ENCODE measurements at regions not wholly inside any gene's neighbourhood (a gene's known extent, or its start where the extent isn't known, plus 50 kb on each side); places are given as distances from the start of the nearest gene placed in this dataset.

DNA sequence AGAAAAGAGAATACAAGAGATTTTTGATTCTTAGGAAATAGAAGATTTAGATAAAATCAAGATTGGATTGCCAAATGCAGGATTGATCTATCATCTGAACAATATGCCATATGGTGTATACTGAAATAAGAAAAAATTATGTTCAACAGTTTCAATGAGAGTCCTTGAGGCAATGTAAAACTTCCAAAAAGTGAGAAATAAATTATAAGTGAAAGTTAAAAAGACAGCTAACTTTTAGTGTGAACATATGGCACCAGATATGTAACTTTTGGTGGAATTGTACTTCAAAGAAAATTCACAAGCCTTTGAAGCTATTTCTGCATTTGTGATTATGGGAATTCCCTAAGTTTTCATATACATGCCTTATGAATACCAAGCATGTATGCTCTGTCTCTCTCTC is 200.5 kb upstream of the ANO3 start:
- no peak for DNase-seq

DNA sequence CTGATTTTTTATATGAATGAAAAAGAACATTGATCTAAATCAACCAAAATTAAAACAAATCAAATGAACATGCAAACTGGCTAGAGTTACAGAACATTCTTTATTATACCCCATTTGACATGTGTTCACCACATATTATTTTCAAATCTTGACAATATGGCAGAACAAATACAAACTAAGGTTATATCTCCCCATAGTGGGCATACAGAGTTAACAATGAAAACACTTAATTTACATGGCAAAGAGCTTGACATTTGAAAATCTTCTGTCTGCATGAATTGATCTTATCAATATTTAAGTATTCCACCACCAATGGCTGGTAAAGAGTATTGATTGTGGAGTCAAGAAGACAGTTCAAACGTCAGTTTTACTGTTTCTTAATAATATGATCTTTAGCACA is 197.9 kb upstream of the ANO3 start:
- TF ChIP-seq POLR2A (IDR thresholded peaks at IDR 0.05; ENCODE audit: low read length) (no peak), GATA1 (IDR thresholded peaks at IDR 0.05; ENCODE audit: low read depth, low read length) (no peak)
- no peak for DNase-seq

More for the DNA sequence above, 200.5 kb upstream of the ANO3 start:
- no peak for TF ChIP-seq GATA1 (IDR thresholded peaks at IDR 0.05; ENCODE audit: low read depth, low read length)
- TF ChIP-seq POLR2A (IDR thresholded peaks at IDR 0.05; ENCODE audit: low read length), result no peak

DNA sequence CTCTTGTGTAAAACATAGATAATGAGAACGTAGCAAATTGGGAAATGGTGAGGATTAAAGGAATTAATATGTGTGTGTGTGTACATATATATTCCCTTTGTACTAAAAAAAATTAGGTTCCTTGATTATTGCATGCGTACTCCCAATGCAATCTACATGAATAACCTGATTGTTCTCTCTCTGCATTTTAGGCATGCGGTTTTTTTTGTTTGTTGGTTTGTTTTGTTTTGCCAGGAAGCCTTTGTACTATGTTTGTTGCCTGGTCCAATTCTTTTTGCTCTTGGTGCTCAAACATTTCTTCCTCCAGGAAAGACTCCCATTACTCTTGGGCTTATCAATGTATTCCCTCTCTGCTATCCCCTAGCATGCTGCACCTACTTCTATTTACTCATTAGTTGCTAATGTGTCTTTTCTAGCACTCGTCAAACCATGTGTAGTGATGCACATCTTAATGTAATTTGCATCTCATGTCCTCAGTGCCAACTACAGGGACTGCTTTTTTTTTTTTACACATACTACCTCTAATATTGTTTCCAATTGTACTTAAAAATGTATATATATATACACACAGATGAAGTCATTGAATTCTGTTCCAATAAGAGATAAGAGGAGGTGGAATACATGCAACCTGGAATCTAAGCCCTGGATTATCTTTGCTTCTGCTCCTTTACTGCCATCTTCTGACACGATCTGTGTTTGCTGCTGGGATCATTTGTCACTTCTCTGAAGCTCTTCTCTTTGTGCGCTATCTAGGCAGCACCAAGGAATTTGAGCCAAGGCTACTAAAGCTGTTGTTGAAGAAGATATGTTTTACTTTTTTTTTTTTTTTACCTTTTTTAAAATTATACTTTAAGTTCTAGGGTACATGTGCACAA is 197.2 kb upstream of the ANO3 start:
- TF ChIP-seq POLR2A (IDR thresholded peaks at IDR 0.05; ENCODE audit: low read length), result no peak
- no peak for TF ChIP-seq GATA1 (IDR thresholded peaks at IDR 0.05; ENCODE audit: low read depth, low read length)

DNA sequence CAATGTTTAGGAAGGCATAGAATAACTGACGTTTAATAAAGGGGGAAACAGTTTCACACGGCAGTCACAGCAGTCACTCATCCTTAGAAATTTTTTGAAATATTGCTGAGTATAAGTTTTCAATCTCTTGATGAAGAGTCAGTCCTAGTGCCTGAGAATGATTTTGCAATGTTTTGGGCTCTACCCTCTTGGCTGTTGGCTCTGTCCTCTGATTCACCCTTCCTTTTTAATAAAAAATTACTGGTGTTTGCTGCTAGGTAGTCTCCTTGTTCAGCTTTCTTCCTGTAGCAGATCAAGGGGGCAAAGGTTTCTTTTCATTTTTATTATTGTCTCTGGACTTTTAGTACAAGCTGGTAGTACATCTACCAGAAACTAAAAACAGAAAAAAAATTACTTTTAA is 194.3 kb upstream of the ANO3 start:
- no peak for DNase-seq
- TF ChIP-seq POLR2A (IDR thresholded peaks at IDR 0.05; ENCODE audit: low read length), result no peak
- TF ChIP-seq GATA1 (IDR thresholded peaks at IDR 0.05; ENCODE audit: low read depth, low read length), result no peak

More for the DNA sequence above, 197.2 kb upstream of the ANO3 start:
- no peak for DNase-seq

DNA sequence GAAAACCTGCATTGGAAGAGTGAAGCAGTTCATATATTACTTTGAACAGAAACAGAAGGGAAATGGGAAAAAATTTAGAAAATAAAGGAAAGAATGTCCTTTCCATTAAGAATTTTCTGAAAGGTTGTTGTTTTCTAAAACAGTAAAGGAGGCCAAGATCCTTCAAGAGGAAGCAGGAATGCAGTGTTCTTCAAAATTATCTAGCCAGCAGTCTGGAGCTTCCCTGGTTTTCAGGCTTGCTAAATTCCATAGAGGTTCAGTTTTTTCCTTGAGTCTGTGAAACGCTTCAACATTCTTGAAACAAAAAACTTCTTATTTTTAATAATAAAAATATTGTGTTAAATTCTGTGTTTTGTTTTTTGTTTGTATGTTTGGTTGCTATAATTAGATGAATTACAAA is 189.0 kb upstream of the ANO3 start:
- no peak for DNase-seq

DNA sequence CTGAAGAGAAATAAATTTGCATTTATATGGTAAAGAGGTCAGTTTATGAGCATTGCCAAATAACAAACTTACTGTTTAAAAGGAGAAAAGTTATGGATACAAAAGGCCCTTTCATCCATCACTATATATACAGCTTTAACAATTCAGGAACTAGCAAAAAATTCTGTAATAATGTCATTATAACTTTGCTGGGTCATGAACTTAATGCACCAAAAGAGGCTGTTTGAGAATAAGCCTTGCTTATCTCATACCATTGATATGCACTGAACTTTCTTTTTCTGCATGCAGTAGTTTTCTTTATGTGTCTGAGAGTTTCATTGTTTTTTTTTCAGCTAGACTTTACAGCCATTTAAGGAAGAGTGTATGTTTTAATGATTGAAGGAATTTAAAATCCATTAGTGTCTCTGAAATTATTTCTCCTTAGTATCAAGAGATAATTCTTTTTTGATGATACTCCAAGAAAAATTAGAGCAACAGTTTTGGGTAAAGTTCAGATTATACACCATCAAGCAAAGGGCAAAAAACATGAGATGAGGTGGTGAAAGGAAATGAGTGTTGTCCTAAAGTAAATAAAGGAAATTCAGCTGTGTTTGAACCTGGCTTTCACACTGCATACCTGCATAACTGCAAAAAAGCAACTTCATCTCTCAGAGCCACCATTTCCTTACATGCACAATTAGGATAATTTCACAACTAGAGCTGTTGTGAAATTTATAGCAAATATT is 188.2 kb upstream of the ANO3 start:
- TF ChIP-seq GATA1 (IDR thresholded peaks at IDR 0.05; ENCODE audit: low read depth, low read length), result no peak
- TF ChIP-seq POLR2A (IDR thresholded peaks at IDR 0.05; ENCODE audit: low read length), result no peak
- DNase-seq, result no peak

More for the DNA sequence above, 189.0 kb upstream of the ANO3 start:
- TF ChIP-seq GATA1 (IDR thresholded peaks at IDR 0.05; ENCODE audit: low read depth, low read length) (no peak), POLR2A (IDR thresholded peaks at IDR 0.05; ENCODE audit: low read length) (no peak)

DNA sequence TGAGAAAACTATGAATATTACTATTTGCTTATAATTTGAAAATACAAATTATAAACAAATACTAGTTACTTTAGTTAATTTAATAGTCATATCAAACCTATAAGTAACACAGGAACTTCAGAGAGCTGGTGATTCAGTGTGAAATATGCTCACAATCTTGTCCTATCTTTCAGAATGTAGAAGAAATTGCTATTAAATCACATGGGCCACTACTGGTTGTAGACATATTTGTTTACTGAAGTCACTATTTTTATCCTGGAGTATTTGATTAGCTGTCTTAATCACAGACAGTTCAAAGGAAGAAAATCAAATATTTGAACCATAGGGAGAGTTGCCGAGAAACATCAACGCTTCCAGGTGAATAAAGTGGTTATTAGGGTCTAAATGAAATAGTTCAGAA is 187.6 kb upstream of the ANO3 start:
- TF ChIP-seq GATA1 (IDR thresholded peaks at IDR 0.05; ENCODE audit: low read depth, low read length) (no peak), POLR2A (IDR thresholded peaks at IDR 0.05; ENCODE audit: low read length) (no peak)
- no peak for DNase-seq

DNA sequence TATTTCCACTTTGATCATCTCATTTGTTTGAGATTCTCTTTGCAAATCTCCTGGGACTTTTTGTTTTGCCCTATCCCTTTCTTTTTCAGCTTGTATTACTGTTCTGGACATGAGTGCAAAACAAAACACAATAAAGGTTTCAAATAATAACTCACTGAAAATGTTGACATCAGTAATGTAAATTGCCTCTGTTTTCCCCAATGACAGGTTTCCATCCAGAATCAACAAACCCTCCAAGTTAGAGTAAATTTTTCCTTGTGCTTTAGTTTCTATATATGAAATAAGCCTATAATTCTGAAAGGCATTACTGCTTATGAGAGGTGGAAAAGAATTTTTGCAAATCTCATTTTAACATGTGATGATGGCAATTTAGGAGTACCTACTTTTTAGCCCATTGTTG is 187.0 kb upstream of the ANO3 start:
- TF ChIP-seq GATA1 (IDR thresholded peaks at IDR 0.05; ENCODE audit: low read depth, low read length), result no peak
- TF ChIP-seq POLR2A (IDR thresholded peaks at IDR 0.05; ENCODE audit: low read length), result no peak
- no peak for DNase-seq

DNA sequence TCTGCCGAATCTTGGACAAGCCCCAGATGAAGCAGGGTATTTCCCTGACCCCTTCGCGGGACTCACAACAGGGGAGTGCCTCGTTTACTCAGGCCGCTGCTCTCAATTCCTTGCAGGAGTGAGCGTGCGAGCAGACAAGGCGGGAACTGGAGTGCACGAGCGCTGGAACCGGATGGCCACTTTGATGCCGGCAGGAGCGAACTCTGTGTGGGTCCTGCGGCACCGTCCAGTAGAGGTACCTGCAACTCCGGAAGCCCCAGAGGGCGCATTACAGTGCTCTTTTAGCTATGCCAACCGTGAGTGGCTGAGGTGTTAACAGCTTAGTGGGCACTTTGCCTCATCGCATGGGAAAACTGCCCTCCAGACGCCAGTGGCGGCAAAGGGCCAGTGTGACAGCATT is 182.3 kb upstream of the ANO3 start:
- DNase-seq, result no peak
- TF ChIP-seq GATA1 (IDR thresholded peaks at IDR 0.05; ENCODE audit: low read depth, low read length) (no peak), POLR2A (IDR thresholded peaks at IDR 0.05; ENCODE audit: low read length) (no peak)

DNA sequence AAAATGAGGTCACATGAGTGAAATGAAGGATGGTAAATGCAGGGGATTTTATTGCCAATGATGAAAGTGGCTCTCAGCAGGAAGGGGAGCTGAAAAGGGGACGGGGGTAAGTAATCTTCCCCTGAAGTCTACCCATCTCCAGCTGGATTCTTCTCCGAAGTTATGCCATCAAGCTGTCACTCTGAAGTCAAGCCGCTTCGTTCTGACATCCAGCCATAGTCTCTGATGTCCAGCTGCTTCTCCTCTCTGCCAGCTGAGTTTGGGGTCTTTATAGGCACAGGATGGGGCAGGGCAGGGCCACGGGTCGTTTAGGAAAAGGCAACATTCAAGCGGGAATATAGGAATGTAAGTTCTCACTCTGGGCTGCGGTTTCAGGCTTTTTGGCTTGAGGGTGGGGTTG is 181.9 kb upstream of the ANO3 start:
- no peak for DNase-seq
- TF ChIP-seq POLR2A (IDR thresholded peaks at IDR 0.05; ENCODE audit: low read length), result no peak
- TF ChIP-seq GATA1 (IDR thresholded peaks at IDR 0.05; ENCODE audit: low read depth, low read length), result no peak

DNA sequence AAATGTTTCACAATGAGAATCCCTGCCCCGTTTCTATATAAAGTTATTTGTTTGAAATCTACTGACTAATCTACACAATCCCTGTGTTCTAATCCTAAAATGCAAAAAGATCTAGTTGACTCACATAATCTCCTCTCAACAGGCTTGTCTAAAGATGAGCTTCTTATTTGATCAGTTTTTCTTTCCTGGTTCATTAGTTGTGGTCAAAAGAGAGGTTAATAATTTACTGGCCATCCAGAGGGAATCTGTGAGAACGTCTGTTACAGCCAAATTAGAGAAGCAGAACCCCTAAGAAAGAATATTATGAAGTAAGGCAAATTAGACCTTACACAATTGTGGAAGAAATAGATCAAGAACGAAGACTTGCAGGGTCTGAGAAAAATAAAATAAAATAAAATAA is 173.7 kb upstream of the ANO3 start:
- no peak for DNase-seq
- TF ChIP-seq GATA1 (IDR thresholded peaks at IDR 0.05; ENCODE audit: low read depth, low read length), result no peak
- no peak for TF ChIP-seq POLR2A (IDR thresholded peaks at IDR 0.05; ENCODE audit: low read length)

DNA sequence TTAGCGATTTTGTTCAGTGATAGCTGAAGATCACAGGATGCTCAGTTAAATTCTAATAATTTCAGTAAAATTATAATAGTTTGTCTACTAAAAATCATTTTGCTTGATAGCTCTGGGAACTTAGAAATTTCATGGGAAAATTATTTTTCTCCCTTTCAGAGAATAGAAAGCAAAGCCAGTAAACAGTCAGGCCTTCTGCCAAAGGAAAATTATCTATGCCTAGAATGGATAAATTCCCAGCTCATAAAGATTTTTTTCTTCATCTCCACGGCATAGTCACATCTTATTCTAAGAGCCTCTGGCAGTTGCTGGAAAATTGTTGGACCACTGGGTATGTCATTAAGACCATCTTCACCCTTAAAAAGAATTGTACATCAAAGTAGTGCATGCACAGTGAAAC is 169.6 kb upstream of the ANO3 start:
- no peak for TF ChIP-seq GATA1 (IDR thresholded peaks at IDR 0.05; ENCODE audit: low read depth, low read length)
- no peak for TF ChIP-seq POLR2A (IDR thresholded peaks at IDR 0.05; ENCODE audit: low read length)
- no peak for DNase-seq

DNA sequence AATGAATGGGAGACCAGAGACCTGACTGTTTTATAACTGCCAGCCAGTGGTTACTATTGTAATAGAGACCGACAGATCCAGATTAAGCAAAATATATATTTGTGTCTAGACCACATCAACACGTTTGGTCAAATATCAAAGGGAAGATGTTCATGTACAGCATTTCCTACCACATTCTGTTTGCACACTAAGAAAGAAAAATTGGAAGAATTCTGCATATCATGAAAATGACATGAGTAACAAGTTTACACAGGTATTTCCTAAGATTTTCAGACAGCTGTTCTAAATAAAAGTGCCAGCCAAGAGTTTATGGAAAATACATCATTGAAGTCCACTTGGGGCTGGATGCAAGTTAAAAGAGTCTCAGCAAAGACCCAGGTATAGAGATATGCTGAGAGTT is 145.5 kb upstream of the ANO3 start:
- no peak for DNase-seq
- TF ChIP-seq POLR2A (IDR thresholded peaks at IDR 0.05; ENCODE audit: low read length) (no peak), GATA1 (IDR thresholded peaks at IDR 0.05; ENCODE audit: low read depth, low read length) (no peak)

DNA sequence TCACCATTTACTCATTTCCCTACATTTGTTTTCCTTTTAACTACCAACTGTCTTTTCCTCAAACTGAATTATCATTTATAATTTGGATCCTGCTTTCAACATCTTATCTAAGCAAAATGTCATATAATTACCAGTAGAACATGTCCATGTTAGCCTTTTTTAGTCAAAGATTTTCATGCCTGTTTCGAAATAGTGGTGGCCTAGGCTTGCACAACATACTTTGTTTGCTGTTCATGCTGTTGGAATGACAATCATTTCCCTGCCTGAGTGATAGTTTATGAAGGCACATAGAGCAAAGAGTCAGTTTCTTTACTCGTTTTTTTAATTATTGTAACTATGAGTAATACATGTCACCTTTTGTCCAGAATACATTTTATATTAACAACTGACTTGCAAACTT is 144.3 kb upstream of the ANO3 start:
- TF ChIP-seq POLR2A (IDR thresholded peaks at IDR 0.05; ENCODE audit: low read length) (no peak), GATA1 (IDR thresholded peaks at IDR 0.05; ENCODE audit: low read depth, low read length) (no peak)
- no peak for DNase-seq

DNA sequence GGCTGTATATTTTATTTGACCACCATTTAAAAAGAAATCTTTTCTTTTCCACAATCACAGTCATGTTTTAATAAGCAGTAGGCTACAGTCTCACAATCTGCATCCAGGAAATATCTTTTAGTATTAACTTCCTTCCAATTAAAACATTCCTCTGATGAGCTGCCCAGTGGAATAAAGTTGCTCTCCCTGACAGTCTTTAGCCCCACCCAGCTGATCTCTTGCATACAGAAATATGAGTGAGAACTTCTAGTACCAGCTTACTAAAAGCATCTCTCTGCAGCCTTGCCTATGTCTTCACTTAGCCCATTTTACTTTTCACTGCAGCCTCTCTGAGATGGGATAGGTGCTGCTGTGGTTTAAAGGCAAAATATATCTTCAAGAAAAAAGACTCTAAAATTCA is 143.4 kb upstream of the ANO3 start:
- no peak for TF ChIP-seq POLR2A (IDR thresholded peaks at IDR 0.05; ENCODE audit: low read length)
- no peak for TF ChIP-seq GATA1 (IDR thresholded peaks at IDR 0.05; ENCODE audit: low read depth, low read length)
- DNase-seq, result no peak

Data from erythroblast (primary cell).